ENCODE measurements at regions not wholly inside any gene's neighbourhood (a gene's known extent, or its start where the extent isn't known, plus 50 kb on each side); places are given as distances from the start of the nearest gene placed in this dataset.
"Not testable (repeated sequence)": the region's sequence is repeated elsewhere in the genome, so short reads cannot be mapped to it uniquely, and the experiment has no call there.

- no peak for DNase-seq (ENCODE audit: low read depth)
Observed at GRCh38 chr20:51305316-51306052, 237.0 kb downstream of the NFATC2 start.

DNA sequence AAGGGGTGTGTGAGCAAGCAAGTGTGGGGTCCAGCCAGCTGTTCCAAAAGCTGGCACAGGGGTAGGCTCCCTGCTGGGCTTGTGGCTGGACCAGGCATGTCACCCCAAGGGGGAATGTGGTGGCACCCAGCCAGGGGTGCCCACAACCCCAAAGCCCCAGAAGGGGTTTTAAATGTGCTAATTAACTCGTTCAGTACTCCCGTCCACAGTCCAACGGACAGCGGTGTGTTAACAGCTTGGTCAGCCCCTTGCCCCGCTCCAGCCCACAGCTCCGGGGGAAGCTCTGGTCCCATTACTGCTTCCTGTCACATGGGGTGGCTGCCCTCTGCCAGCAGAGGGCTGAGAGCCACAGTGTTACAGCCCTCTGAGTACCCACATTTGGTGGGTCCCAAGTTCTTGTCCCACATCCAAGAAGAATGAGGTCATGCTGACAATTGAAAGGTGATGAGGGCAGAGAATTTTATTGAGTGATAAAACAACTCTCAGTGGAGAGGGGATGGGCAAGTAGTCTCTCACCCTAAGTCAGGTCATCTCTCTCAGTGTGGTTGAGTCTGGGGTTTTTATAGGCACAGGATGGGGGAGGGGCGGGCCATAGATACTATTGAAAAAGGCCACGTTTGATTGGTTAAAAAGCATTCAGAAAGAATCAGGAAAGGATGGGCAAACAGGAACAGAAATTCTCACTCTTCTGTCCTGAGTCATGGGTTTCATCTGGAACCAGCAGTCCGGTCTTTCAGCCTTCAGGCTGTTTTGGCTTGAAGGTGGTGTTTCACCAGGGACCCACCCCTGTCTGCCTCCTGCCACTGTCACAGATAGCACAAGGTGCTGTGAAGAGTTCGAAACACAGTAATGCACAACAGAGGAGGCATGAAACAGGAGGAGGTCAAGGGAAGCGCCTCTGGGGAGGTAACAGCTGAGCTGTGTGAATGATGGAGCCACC is 238.5 kb downstream of the NFATC2 start:
- no peak for DNase-seq (ENCODE audit: low read depth)

GRCh38 chr20:51301026-51301425 is 241.5 kb downstream of the NFATC2 start:
- DNase-seq (ENCODE audit: low read depth), result no peak

- no peak for DNase-seq (ENCODE audit: low read depth)
Observed at GRCh38 chr20:51300104-51300503, 242.4 kb downstream of the NFATC2 start.

DNA sequence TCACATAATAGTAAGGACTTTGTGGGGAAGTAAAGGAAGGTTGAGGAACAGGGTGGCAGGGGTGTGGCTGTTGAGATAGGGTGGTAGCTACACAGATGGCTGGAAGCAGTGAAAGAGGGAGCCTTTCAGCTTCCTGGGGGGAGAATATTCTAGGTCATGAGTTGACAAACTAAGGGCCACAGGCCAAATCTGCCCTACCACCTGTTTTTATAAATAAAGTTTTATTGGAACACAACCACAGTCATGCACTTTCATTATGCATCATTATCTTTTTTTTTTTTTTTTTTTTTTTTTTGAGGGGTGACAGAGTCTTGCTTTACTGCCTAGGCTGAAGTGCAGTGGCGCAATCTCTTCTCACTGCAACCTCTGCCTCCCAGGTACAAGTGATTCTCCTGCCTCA is 243.1 kb downstream of the NFATC2 start:
- DNase-seq (ENCODE audit: low read depth), result no peak

GRCh38 chr20:51298141-51298749 is 244.3 kb downstream of the NFATC2 start:
- no peak for DNase-seq (ENCODE audit: low read depth)

- DNase-seq (ENCODE audit: low read depth), result no peak
Observed at GRCh38 chr20:51287628-51288413, 254.7 kb downstream of the NFATC2 start.

DNA sequence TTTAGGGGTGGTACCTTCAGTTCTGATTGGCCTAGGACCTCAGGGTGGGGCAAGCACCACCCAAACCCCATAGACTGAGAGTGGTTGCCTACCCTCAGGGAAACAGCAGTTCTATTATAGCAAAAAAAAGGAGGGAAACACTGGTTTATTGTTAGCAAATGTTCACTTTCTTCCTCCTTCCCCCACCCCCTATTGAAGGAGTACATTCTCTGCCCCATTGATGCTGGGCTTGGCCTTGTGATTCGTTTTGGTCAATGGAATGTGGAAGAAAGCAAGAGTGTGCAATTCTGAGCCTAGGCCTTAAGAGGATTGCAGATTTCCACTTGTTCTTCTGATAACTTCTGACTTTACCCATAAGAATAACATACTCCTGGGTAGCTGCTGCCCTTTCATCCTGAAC is 255.8 kb downstream of the NFATC2 start:
- no peak for DNase-seq (ENCODE audit: low read depth)

- DNase-seq (ENCODE audit: low read depth), result no peak
Observed at GRCh38 chr20:51285684-51286083, 256.8 kb downstream of the NFATC2 start.

GRCh38 chr20:51284871-51285270 is 257.6 kb downstream of the NFATC2 start:
- no peak for DNase-seq (ENCODE audit: low read depth)

DNA sequence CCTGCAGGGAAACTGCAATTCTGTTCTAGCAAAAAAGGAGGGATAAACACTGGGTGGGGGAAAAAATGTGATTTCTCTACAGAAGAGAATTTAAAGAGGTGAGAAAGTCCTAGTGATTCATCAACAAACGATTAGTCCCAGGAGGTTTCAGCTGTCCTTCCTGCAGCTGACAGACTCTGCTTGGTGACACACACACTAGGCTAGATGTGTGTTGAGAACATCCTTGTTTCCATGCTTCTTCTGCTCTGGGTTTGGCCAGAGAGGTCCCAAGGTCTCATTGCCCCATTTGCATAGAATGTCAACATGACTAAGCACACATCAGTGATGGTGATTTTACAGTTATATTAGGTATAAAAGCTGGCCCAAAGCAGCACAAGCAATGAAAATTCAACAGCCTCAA is 258.3 kb downstream of the NFATC2 start:
- DNase-seq (ENCODE audit: low read depth), result no peak

- DNase-seq (ENCODE audit: low read depth), result no peak
Observed at GRCh38 chr20:51281521-51281920, 258.6 kb upstream of the KCNG1 start.

GRCh38 chr20:51280047-51280446 is 257.1 kb upstream of the KCNG1 start:
- DNase-seq (ENCODE audit: low read depth), result no peak

DNA sequence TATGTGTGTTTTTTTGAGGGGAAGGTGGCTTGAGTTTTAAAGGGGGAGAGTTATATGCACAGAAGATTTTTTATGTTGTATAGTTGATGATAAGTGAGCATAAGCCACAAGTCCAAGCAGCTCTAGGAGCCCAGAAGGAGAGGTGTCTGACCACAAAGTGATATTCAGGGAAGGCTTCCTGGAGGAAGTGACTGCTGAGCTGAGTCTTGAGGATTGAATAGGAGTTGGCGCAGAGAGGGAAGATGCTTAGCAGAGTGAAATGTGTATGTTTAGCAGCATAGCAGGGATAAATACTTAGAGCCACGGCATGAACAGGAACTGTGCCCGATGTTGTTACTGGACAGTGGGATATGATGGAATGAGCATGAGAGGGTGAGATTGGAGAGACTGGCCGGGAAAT is 255.1 kb upstream of the KCNG1 start:
- DNase-seq (ENCODE audit: low read depth), result no peak

DNA sequence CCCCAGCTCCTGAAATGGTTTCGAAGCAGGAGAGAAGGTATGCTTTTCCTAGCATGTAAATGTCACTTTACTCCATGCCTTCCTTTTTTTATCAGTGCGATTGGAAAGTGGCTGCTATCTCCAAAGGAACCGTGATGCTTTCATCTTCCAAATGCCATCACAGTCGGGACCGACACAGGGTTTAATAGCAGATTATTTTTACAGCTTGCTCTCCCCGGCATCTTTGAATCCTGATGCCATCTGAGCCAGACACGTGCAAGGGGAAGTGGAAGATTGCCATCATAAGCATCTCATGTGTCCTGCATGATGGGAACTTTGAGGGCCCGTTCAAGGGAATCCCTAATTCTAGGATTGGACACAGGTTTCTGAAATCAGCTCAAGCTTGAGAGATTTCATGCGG is 253.4 kb upstream of the KCNG1 start:
- no peak for DNase-seq (ENCODE audit: low read depth)

DNA sequence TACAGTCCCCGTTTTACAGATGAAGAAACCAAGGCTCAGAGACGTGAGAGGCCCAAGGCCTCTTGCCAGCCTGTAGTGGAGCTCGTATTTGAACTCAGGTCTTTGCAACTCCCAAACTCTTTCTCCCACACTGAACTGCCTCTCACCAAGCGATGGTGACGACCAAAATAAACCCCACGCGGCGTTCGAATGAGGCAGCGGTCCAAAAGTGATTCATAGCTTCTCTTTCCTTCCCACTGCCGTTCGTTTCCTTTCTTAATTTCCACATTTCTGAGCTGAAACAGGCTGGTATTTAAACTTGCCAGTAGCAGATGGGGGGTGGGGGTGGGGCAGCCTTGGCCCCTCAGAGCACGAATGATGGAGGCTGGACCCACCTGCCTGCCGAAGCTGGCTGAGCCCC is 252.9 kb upstream of the KCNG1 start:
- DNase-seq (ENCODE audit: low read depth), result no peak

GRCh38 chr20:51275181-51275580 is 252.3 kb upstream of the KCNG1 start:
- DNase-seq (ENCODE audit: low read depth), result no peak

DNA sequence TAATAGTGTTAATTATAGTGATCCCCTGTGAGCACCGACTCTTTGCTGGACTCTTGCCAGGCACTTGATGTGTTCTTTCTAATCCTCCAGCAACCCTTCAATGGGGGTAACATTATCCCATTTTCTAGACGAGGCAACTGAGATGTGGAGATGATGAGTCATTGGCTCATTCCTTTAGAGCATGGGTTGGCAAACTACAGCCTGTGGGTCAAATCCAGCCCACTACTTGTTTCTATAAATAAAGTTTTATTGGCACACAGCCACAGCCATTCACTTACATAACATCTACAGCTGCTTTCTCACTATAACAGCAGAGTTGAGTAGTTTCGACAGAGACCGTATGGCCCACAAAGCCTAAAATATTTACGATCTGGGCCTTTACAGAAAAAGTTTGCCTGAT is 249.5 kb upstream of the KCNG1 start:
- no peak for DNase-seq (ENCODE audit: low read depth)

DNA sequence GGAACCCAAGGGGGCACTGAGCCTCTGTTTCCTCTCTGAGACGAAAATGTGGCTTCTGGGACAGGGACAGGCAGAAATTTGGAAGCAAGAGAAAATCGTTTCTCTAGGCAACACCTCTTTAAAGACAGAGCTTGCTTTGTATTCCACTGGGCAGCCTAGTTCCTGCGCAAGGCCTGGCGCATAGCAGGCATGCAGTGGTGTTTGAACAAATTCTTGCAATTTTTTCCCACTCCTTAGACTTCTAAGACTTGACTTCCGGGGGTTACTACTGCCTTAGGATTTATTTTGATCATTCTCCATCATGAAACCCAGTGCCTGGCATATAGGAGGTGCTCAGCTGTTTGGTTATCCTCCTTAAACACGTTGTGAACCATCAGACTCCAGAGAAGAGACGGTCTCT is 249.0 kb upstream of the KCNG1 start:
- no peak for DNase-seq (ENCODE audit: low read depth)

DNA sequence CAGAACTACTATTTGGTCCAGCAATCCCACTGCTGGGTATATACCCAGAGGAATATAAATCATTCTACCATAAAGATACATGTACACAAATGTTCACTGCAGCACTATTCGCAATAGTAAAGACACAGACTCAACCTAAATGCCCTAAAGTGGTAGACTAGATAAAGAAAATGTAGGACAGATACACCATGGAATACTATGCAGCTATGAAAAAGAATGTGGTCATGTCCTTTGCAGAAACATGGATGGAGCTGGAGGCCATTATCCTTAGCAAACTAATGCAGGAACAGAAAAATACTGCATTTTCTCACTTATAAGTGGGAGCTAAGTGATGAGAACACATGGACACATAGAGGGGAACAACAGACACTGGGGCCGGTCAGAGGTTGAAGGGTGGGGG is 248.4 kb upstream of the KCNG1 start:
- DNase-seq (ENCODE audit: low read depth), result not testable (repeated sequence)

- DNase-seq (ENCODE audit: low read depth), result no peak
Observed at GRCh38 chr20:51269671-51270070, 246.8 kb upstream of the KCNG1 start.

GRCh38 chr20:51267679-51268078 is 244.8 kb upstream of the KCNG1 start:
- no peak for DNase-seq (ENCODE audit: low read depth)
